HG02798 (cell line): ENCODE measurements at regions not wholly inside any gene's neighbourhood (a gene's known extent, or its start where the extent isn't known, plus 50 kb on each side); places are given as distances from the start of the nearest gene placed in this dataset.

Experiments
- ATAC-seq: cut with Tn5 transposase; IDR thresholded peaks from one replicate; pipeline ENCODE4 v1.9.1; 2021; ENCODE audit warnings: mild to moderate bottlenecking; ENCODE audit not compliant: unreplicated experiment, poor library complexity

- ATAC-seq = no peak
Observed at GRCh38 chr6:110033101-110033500, 55.0 kb downstream of the GPR6 start.

GRCh38 chr6:110033749-110034666 lies 55.9 kb downstream of the GPR6 start:
- ATAC-seq = no peak

- no peak for ATAC-seq
Observed at GRCh38 chr6:110034667-110035036, 56.5 kb downstream of the GPR6 start.

GRCh38 chr6:110035321-110035720 lies 57.2 kb downstream of the GPR6 start:
- ATAC-seq = no peak

- no peak for ATAC-seq
Observed at GRCh38 chr6:110036408-110037302, 58.5 kb downstream of the GPR6 start.

- no peak for ATAC-seq
Observed at GRCh38 chr6:110037726-110038295, 59.7 kb downstream of the GPR6 start.

- ATAC-seq = peak; percentile 88
Observed at GRCh38 chr6:110039364-110039980, 61.4 kb downstream of the GPR6 start.

- peak; percentile 42 for ATAC-seq
Observed at GRCh38 chr6:110039981-110040383, 61.9 kb downstream of the GPR6 start.

- ATAC-seq = no peak
Observed at GRCh38 chr6:110040716-110041115, 62.6 kb downstream of the GPR6 start.

GRCh38 chr6:110041126-110041525 lies 63.0 kb downstream of the GPR6 start:
- no peak for ATAC-seq

GRCh38 chr6:110041830-110042229 lies 63.7 kb downstream of the GPR6 start:
- ATAC-seq = no peak

GRCh38 chr6:110042670-110043296 lies 64.7 kb downstream of the GPR6 start:
- ATAC-seq = no peak

GRCh38 chr6:110043366-110043994 lies 65.4 kb downstream of the GPR6 start:
- no peak for ATAC-seq

GRCh38 chr6:110044096-110044495 lies 66.0 kb downstream of the GPR6 start:
- ATAC-seq = no peak

- ATAC-seq = no peak
Observed at GRCh38 chr6:110044622-110045021, 66.5 kb downstream of the GPR6 start.

GRCh38 chr6:110048221-110048875 lies 70.2 kb downstream of the GPR6 start:
- no peak for ATAC-seq

- ATAC-seq = no peak
Observed at GRCh38 chr6:110049696-110050439, 71.8 kb downstream of the GPR6 start.
